GM23248 (cell line): ENCODE measurements at regions not wholly inside any gene's neighbourhood (a gene's known extent, or its start where the extent isn't known, plus 50 kb on each side); places are given as distances from the start of the nearest gene placed in this dataset.

ENCODE experiments used
- DNase-seq: peaks from one replicate; pipeline ENCODE4 v3.0.0-alpha.2; 2015
- H2AFZ ChIP-seq: fragments of 200-600 bp; sonication (generic); 2 replicates; pipeline ENCODE4 v1.6.1; 2016; ENCODE audit warnings: antibody characterized with exemption
- H3F3A ChIP-seq: fragments of 200-600 bp; sonication (generic); 2 replicates; pipeline ENCODE4 v1.6.1; 2016; ENCODE audit warnings: mild to moderate bottlenecking, antibody characterized with exemption, mixed run types; ENCODE audit not compliant: insufficient read depth
- H3K27ac ChIP-seq: fragments of 200-600 bp; sonication (generic); 2 replicates; pipeline ENCODE4 v1.5.1; 2016; ENCODE audit warnings: mild to moderate bottlenecking
- H3K27me3 ChIP-seq: fragments of 200-600 bp; sonication (generic); replicated peaks from 2 replicates; pipeline ENCODE4 v1.6.1; 2016; ENCODE audit warnings: mild to moderate bottlenecking; ENCODE audit not compliant: insufficient read depth
- H3K36me3 ChIP-seq: fragments of 200-600 bp; sonication (generic); 2 replicates; pipeline ENCODE4 v1.6.1; 2016; ENCODE audit warnings: low read depth, mild to moderate bottlenecking
- H3K4me1 ChIP-seq: fragments of 200-600 bp; sonication (generic); 2 replicates; pipeline ENCODE4 v1.6.1; 2016; ENCODE audit warnings: mild to moderate bottlenecking; ENCODE audit not compliant: insufficient read depth
- H3K4me2 ChIP-seq: fragments of 200-600 bp; sonication (generic); one replicate; pipeline ENCODE4 v1.6.1; 2016; ENCODE audit warnings: mild to moderate bottlenecking; ENCODE audit not compliant: unreplicated experiment
- H3K4me3 ChIP-seq: fragments of 200-600 bp; sonication (generic); 2 replicates; pipeline ENCODE4 v1.5.1; 2016; ENCODE audit warnings: mild to moderate bottlenecking
- H3K79me2 ChIP-seq: fragments of 200-600 bp; sonication (generic); 2 replicates; pipeline ENCODE4 v1.6.1; 2016; ENCODE audit warnings: mild to moderate bottlenecking; ENCODE audit not compliant: insufficient read depth
- H3K9ac ChIP-seq: fragments of 200-600 bp; sonication (generic); 2 replicates; pipeline ENCODE4 v1.6.1; 2016; ENCODE audit warnings: mild to moderate bottlenecking
- H3K9me2 ChIP-seq: fragments of 200-600 bp; sonication (generic); 2 replicates; pipeline ENCODE4 v1.6.1; 2016; ENCODE audit warnings: mixed run types, mild to moderate bottlenecking, moderate library complexity; ENCODE audit not compliant: insufficient read depth
- H3K9me3 ChIP-seq: fragments of 200-600 bp; sonication (generic); one replicate; pipeline ENCODE4 v1.6.1; 2017; ENCODE audit warnings: low read depth
- H4K20me1 ChIP-seq: fragments of 200-600 bp; sonication (generic); 2 replicates; pipeline ENCODE4 v1.6.0; 2016; ENCODE audit not compliant: insufficient read depth
- EZH2 ChIP-seq: fragments of 200-600 bp; sonication (generic); IDR thresholded peaks from 2 replicates; pipeline ENCODE4 v1.6.1; 2018; ENCODE audit warnings: antibody characterized with exemption, mild to moderate bottlenecking; ENCODE audit not compliant: insufficient read depth, poor library complexity, severe bottlenecking
- EZH2phosphoT487 ChIP-seq: fragments of 200-600 bp; sonication (generic); IDR thresholded peaks from 2 replicates; pipeline ENCODE4 v1.6.1; 2018; ENCODE audit warnings: antibody characterized with exemption, moderate library complexity, mild to moderate bottlenecking, low read depth; ENCODE audit not compliant: insufficient read depth
- WGBS, 2 experiments: methylation state at CpG; one replicate each; pipeline ENCODE4 v1.1.6; 2015 to 2017; ENCODE audit warnings: low lambda C conversion rate in 2 of 2, low coverage in 1 of 2; ENCODE audit errors: missing lambda C conversion rate in 2 of 2; 5-methylcytosine and 5-hydroxymethylcytosine counted together
- in situ Hi-C: fragments of 300-500 bp; cut with MboI; formaldehyde crosslinking; loops from 2 replicates; pipeline ENCODE4 v1.15.0; 2020

- H3K9me2 ChIP-seq: no peaks in the 10 kb centered on the region
- H3K9me3 ChIP-seq: no peaks in the 10 kb centered on the region
- no peaks in the 10 kb centered on the region for H3K27me3 ChIP-seq
- no peaks in the 10 kb centered on the region for H3K36me3 ChIP-seq
- no peaks in the 10 kb centered on the region for H3K79me2 ChIP-seq
- H3K4me3 ChIP-seq: no peak overlapping the region
- peaks cover 23% of the 10 kb centered on the region for H3K4me1 ChIP-seq
- 43 to 53% methylated on average over 2 of the region's 2 CpGs for WGBS, 2 experiments
- no peak overlapping the region for H3K9ac ChIP-seq
- in situ Hi-C loops: no loop called here
- H3K4me2 ChIP-seq: no peak overlapping the region
- TF ChIP-seq EZH2phosphoT487 (no peak), EZH2 (no peak)
- 0 out of 2 replicates have a peak overlapping the region, but pooled peaks have one; percentile 50 for H2AFZ ChIP-seq
- peaks cover 29% of the 10 kb centered on the region for H3F3A ChIP-seq
- H4K20me1 ChIP-seq: no peaks in the 10 kb centered on the region
- DNase-seq: no peak
- H3K27ac ChIP-seq: no peak overlapping the region
Observed at GRCh38 chr2:195367809-195368208, 289.2 kb upstream of the SLC39A10 start.

DNA sequence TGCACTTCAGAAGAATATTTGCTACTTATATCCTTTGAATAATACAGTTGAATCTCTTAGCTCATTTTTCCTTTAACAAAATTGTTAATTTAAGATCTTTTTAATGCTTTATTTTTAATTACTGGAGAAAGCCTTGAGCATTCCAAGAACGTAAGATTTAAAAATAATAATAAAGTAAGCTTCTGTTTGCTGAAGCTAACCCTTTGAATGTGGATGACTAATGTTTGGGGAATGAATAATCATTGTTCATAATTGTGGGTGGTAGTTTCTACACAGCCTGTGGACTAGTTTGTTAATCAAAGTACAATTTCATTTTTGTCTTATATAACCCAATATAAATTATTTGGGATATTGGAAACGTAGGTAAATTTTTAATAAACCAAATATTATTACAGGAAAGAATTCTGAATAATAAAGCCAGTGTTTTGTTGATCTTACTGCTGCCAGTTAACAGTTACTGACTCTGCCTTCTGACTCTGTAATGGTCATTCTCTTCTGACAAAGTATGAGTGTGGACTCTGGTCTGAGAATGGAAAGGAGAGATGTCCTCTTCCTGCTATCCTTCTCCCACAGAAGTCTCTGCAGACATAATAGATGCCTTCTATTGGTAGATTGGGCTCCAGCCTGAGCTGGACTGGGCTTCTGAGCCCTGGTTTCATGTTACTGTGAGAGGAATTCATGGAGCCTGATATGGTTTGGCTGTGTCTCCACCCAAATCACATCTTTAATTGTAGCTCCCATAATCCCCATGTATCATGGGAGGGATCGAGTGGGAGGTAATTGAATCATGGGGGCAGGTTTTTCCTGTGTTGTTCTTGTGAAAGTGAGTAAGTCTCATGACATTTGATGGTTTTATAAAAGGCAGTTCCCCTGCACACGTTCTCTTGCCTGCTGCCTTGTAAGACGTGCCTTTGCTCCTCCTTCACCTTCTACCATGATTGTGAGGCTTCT is 292.7 kb upstream of the SLC39A10 start:
- H3K4me3 ChIP-seq: peak overlapping the region; percentile 3
- peaks cover 29% of the 10 kb centered on the region for H3F3A ChIP-seq
- 50 to 54% methylated on average over 5 of the region's 5 CpGs for WGBS, 2 experiments
- peak; percentile 62 for DNase-seq
- peak overlapping the region; percentile 78 for H3K4me2 ChIP-seq
- peak overlapping the region; percentile 67 for H3K27ac ChIP-seq
- H3K9me3 ChIP-seq: no peaks in the 10 kb centered on the region
- no peaks in the 10 kb centered on the region for H3K36me3 ChIP-seq
- TF ChIP-seq EZH2: no peak
- H2AFZ ChIP-seq: peak overlapping the region; percentile 56
- in situ Hi-C loops: no loop called here
- no peaks in the 10 kb centered on the region for H3K79me2 ChIP-seq
- H4K20me1 ChIP-seq: no peaks in the 10 kb centered on the region
- peaks cover 23% of the 10 kb centered on the region for H3K4me1 ChIP-seq
- peak overlapping the region; percentile 2 for H3K9ac ChIP-seq
- H3K9me2 ChIP-seq: no peaks in the 10 kb centered on the region
- H3K27me3 ChIP-seq: no peaks in the 10 kb centered on the region

GRCh38 chr2:195363496-195363895 is 293.5 kb upstream of the SLC39A10 start:
- peak; percentile 78 for DNase-seq
- H2AFZ ChIP-seq: no peak overlapping the region
- H3K4me1 ChIP-seq: peaks cover 23% of the 10 kb centered on the region
- 82 to 88% methylated on average over 1 of the region's 1 CpG for WGBS, 2 experiments
- peak overlapping the region; percentile 2; the same call in 1 of the 2 replicates for H3K9ac ChIP-seq
- in situ Hi-C loops: no loop called here
- H3K9me2 ChIP-seq: no peaks in the 10 kb centered on the region
- H3K4me2 ChIP-seq: peak overlapping the region; percentile 78
- H3K36me3 ChIP-seq: no peaks in the 10 kb centered on the region
- no peaks in the 10 kb centered on the region for H4K20me1 ChIP-seq
- no peaks in the 10 kb centered on the region for H3K9me3 ChIP-seq
- H3K27ac ChIP-seq: peak overlapping the region; percentile 67
- H3K79me2 ChIP-seq: no peaks in the 10 kb centered on the region
- H3K4me3 ChIP-seq: peak overlapping the region; percentile 3
- TF ChIP-seq EZH2phosphoT487 (no peak), EZH2 (no peak)
- H3K27me3 ChIP-seq: no peaks in the 10 kb centered on the region
- H3F3A ChIP-seq: peaks cover 29% of the 10 kb centered on the region

GRCh38 chr2:195360242-195360641 is 296.8 kb upstream of the SLC39A10 start:
- Histone ChIP-seq H3F3A (peaks cover 22% of the 10 kb centered on the region), H4K20me1 (no peaks in the 10 kb centered on the region), H3K4me1 (peaks cover 23% of the 10 kb centered on the region), H3K9me3 (no peaks in the 10 kb centered on the region), H3K9me2 (no peaks in the 10 kb centered on the region), H3K9ac (no peak overlapping the region), H3K36me3 (no peaks in the 10 kb centered on the region), H2AFZ (no peak overlapping the region), H3K79me2 (no peaks in the 10 kb centered on the region), H3K4me3 (no peak overlapping the region), H3K4me2 (no peak overlapping the region), H3K27ac (no peak overlapping the region), H3K27me3 (no peaks in the 10 kb centered on the region)
- WGBS, 2 experiments: 36 to 47% methylated on average over 1 of the region's 1 CpG
- TF ChIP-seq EZH2phosphoT487 (no peak), EZH2 (no peak)
- no peak for DNase-seq
- in situ Hi-C loops: no loop called here
